Lower lobe of right lung (tissue), 2 donors: ENCODE measurements at regions not wholly inside any gene's neighbourhood (a gene's known extent, or its start where the extent isn't known, plus 50 kb on each side); places are given as distances from the start of the nearest gene placed in this dataset.

Source experiments
- ATAC-seq, 2 donors: fragments of 200-7000 bp; cut with Tn5 transposase; one replicate each; pipeline ENCODE4 v1.9.1; 2020 to 2022; ENCODE audit warnings: mild to moderate bottlenecking in 2 of 2, moderate library complexity in 2 of 2
- DNase-seq: peaks from one replicate; pipeline ENCODE4 v3.0.0-alpha.2; 2020
- H3K27ac ChIP-seq: fragments of 200-600 bp; one replicate; pipeline ENCODE4 v1.8.0; 2022
- H3K27me3 ChIP-seq: fragments of 200-600 bp; one replicate; pipeline ENCODE4 v1.8.0; 2022; ENCODE audit warnings: low read depth
- H3K36me3 ChIP-seq: fragments of 200-600 bp; one replicate; pipeline ENCODE4 v1.8.0; 2022; ENCODE audit warnings: mild to moderate bottlenecking
- H3K4me1 ChIP-seq: fragments of 200-600 bp; one replicate; pipeline ENCODE4 v1.8.0; 2022
- H3K4me3 ChIP-seq: fragments of 200-600 bp; one replicate; pipeline ENCODE4 v1.8.0; 2022; ENCODE audit warnings: mild to moderate bottlenecking
- H3K9me3 ChIP-seq: fragments of 200-600 bp; one replicate; pipeline ENCODE4 v1.8.0; 2022
- intact Hi-C: fragments of 100-400 bp; cut with DNase I; formaldehyde crosslinking; loops from one replicate; pipeline ENCODE4 v1.11.0; 2022
- TF ChIP-seq, protein P1 (sequence below): fragments of 200-600 bp; IDR thresholded peaks from one replicate; pipeline ENCODE4 v1.8.0; 2022; ENCODE audit warnings: antibody characterized with exemption, mild to moderate bottlenecking
- donor health status: DM: no; HTN: yes; CAD: no; lungs with severe emphysema.

DNA sequence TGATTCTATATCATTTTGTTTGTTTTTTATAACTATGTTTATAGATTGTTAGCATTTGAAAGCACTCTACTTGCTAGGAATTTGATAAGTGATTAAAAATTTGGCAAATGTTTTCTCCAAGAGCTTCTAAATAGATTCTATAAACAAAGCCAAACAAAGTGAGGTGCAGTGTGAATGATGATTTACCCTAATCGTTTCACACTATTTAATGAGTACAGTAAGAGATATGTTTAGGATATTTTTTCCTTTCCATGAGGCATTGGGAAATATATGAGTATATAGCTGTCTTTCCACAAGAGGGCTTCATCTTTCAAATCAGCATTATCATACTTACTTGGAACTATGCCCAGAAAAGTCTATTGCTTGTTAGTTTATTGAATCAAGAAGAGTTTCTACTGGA, 277.0 kb upstream of the BRINP3 start:
- no peak for DNase-seq
- TF ChIP-seq, protein P1, sequence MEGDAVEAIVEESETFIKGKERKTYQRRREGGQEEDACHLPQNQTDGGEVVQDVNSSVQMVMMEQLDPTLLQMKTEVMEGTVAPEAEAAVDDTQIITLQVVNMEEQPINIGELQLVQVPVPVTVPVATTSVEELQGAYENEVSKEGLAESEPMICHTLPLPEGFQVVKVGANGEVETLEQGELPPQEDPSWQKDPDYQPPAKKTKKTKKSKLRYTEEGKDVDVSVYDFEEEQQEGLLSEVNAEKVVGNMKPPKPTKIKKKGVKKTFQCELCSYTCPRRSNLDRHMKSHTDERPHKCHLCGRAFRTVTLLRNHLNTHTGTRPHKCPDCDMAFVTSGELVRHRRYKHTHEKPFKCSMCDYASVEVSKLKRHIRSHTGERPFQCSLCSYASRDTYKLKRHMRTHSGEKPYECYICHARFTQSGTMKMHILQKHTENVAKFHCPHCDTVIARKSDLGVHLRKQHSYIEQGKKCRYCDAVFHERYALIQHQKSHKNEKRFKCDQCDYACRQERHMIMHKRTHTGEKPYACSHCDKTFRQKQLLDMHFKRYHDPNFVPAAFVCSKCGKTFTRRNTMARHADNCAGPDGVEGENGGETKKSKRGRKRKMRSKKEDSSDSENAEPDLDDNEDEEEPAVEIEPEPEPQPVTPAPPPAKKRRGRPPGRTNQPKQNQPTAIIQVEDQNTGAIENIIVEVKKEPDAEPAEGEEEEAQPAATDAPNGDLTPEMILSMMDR = no peak

DNA sequence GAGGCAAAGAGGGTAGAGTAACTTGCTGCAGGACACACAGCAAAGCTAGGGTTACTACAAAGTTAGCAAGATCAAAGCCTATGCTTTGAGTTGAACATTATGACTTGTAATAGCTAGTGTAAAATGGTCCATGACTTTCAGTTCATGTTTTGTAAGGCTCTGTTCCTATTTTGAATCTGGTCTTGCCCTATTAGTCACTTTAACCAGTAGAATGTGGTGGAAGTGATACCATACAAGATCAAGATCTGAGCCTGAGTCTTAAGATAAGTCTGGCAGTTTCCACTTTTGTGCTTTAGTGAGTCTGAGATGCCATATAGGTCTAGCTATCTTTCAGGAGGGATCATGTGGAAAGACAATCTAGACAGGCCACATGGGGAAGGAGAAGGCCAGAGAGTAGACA, 282.1 kb upstream of the BRINP3 start:
- no peaks in the 10 kb centered on the region for H3K27me3 ChIP-seq
- no peaks in the 10 kb centered on the region for H3K36me3 ChIP-seq
- no peak for DNase-seq
- no peak overlapping the region for H3K4me3 ChIP-seq
- H3K9me3 ChIP-seq = no peaks in the 10 kb centered on the region
- no peaks in the 10 kb centered on the region for H3K4me1 ChIP-seq
- H3K27ac ChIP-seq = no peak overlapping the region
- TF ChIP-seq, protein P1 = no peak
- intact Hi-C loops = no loop called here
- no peak for ATAC-seq

More for the DNA sequence above, 277.0 kb upstream of the BRINP3 start:
- Histone ChIP-seq H3K4me1 (no peaks in the 10 kb centered on the region), H3K9me3 (no peaks in the 10 kb centered on the region), H3K36me3 (no peaks in the 10 kb centered on the region), H3K27me3 (no peaks in the 10 kb centered on the region), H3K27ac (no peak overlapping the region), H3K4me3 (no peak overlapping the region)
- intact Hi-C loops = no loop called here
- ATAC-seq = no peak

DNA sequence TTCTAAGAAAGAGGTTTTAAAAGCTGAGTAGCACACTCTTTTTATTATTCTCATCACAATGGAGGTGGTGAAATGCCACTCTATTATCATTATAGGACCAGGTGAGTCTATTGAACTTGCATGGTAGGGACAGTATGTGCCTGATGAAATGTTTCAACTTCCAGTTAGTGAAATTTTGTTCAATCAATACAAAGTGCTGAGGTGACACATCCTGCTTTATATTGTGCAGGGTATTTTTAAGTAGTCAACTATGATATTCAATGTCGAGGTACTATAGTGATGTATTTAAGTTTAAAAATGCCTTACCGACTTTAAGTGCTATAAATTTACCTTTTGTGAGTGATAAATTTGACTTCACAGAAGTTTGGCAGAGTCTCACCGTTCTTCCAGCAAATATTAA, 284.7 kb upstream of the BRINP3 start:
- H3K27ac ChIP-seq = no peak overlapping the region
- intact Hi-C loops = no loop called here
- no peaks in the 10 kb centered on the region for H3K27me3 ChIP-seq
- no peaks in the 10 kb centered on the region for H3K9me3 ChIP-seq
- no peaks in the 10 kb centered on the region for H3K4me1 ChIP-seq
- ATAC-seq (no peak), DNase-seq (no peak)
- no peaks in the 10 kb centered on the region for H3K36me3 ChIP-seq
- no peak overlapping the region for H3K4me3 ChIP-seq
- TF ChIP-seq, protein P1 = no peak

DNA sequence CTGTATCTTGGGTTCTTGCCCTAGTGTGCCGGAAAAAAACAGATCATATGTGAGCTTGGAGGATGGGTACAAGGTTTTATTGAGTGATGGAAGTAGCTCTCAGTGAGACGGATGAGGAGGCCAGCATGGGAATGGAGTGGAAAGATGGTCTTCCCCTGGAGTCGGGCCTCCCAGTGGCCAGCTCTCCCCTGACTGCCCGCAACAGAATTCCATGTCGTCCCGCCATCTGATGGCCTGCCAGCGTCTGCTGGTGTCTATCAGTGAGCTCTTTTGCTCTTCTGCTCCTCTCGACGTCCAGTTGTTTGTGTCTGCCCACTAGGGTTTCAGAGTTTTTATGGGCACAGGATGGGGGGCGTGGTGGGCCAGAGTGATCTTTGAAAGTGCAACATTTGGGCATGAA, 315.2 kb upstream of the BRINP3 start:
- no peaks in the 10 kb centered on the region for H3K36me3 ChIP-seq
- no peak for DNase-seq

DNA sequence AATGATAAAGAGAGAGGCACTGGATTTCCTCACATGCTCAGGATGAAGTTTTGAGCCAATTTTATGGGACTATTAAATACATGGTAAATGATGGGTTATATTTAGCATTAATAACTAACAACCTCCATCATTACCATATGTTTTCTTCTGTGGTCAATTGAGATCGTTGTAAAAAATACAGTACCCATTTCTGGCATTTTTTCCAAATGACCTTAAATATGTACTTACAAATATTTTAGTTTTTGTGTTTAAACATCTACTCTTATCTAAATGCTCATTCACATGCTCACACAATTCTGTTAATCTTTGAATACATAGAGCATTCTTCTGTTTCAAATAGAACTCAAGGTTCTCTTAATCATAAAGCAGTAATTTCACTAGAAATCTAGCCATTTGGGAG, 330.0 kb upstream of the BRINP3 start:
- Histone ChIP-seq H3K27me3 (no peaks in the 10 kb centered on the region), H3K36me3 (no peaks in the 10 kb centered on the region), H3K27ac (no peak overlapping the region), H3K4me3 (no peak overlapping the region), H3K4me1 (no peaks in the 10 kb centered on the region), H3K9me3 (no peaks in the 10 kb centered on the region)
- DNase-seq = no peak
- ATAC-seq = no peak
- TF ChIP-seq, protein P1 = no peak
- intact Hi-C loops = no loop called here

More for the DNA sequence above, 315.2 kb upstream of the BRINP3 start:
- intact Hi-C loops = no loop called here
- peak in 1 of 2 donors; percentile 15 for ATAC-seq
- no peaks in the 10 kb centered on the region for H3K4me1 ChIP-seq
- TF ChIP-seq, protein P1 = no peak
- H3K9me3 ChIP-seq = no peaks in the 10 kb centered on the region
- H3K27me3 ChIP-seq = no peaks in the 10 kb centered on the region
- H3K27ac ChIP-seq = no peak overlapping the region
- no peak overlapping the region for H3K4me3 ChIP-seq

DNA sequence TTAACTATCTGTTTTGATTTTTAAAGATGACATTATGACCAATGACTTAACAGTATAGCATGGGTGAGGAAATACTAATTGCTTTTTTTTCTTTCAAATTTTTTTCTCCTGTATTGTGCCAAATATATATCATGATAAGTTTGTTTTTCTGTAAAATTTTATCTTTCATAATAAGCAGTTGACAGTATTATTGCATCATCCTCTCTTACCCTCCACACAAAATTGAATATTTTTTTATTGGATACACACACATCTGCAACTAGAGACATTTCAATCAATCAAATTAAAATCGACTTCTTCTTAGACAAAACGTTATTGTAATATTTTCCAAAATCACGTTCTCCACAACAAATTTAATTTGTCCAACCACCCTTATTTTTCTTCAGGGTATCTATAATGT, 330.4 kb upstream of the BRINP3 start:
- Histone ChIP-seq H3K4me3 (no peak overlapping the region), H3K9me3 (no peaks in the 10 kb centered on the region), H3K27me3 (no peaks in the 10 kb centered on the region), H3K27ac (no peak overlapping the region), H3K4me1 (no peaks in the 10 kb centered on the region), H3K36me3 (no peaks in the 10 kb centered on the region)
- no peak for ATAC-seq
- TF ChIP-seq, protein P1 = no peak
- intact Hi-C loops = no loop called here
- no peak for DNase-seq
